Adipocyte (in vitro differentiated cells): ENCODE measurements at regions not wholly inside any gene's neighbourhood (a gene's known extent, or its start where the extent isn't known, plus 50 kb on each side); places are given as distances from the start of the nearest gene placed in this dataset.

ENCODE experiments used
- DNase-seq: peaks from one replicate; pipeline ENCODE4 v3.0.0-alpha.2; 2015; ENCODE audit warnings: low read depth
- H3K27me3 ChIP-seq: replicated peaks from 2 replicates; pipeline ENCODE4 v1.7.0; 2013; ENCODE audit warnings: mild to moderate bottlenecking, low read length, moderate library complexity; ENCODE audit not compliant: control insufficient read depth, insufficient read depth
- H3K36me3 ChIP-seq: 2 replicates; pipeline ENCODE4 v1.7.0; 2013; ENCODE audit warnings: low read length, mild to moderate bottlenecking, moderate library complexity; ENCODE audit not compliant: control insufficient read depth, insufficient read depth, severe bottlenecking
- H3K4me1 ChIP-seq: 2 replicates; pipeline ENCODE4 v1.7.0; 2013; ENCODE audit warnings: mild to moderate bottlenecking, low read length, moderate library complexity; ENCODE audit not compliant: control insufficient read depth, insufficient read depth
- H3K4me3 ChIP-seq: 2 replicates; pipeline ENCODE4 v1.7.0; 2013; ENCODE audit warnings: mild to moderate bottlenecking, low read length, moderate library complexity
- H3K9ac ChIP-seq: 2 replicates; pipeline ENCODE4 v1.7.0; 2013; ENCODE audit warnings: mild to moderate bottlenecking, low read length, moderate library complexity
- H3K9me3 ChIP-seq: 2 replicates; pipeline ENCODE4 v1.7.0; 2013; ENCODE audit warnings: mild to moderate bottlenecking, low read length, moderate library complexity; ENCODE audit not compliant: control insufficient read depth

GRCh38 chr2:13104723-13105122, 388.0 kb downstream of the TRIB2 start:
- H3K27me3 ChIP-seq: no peaks in the 10 kb centered on the region
- no peak overlapping the region for H3K9ac ChIP-seq
- no peak overlapping the region for H3K4me3 ChIP-seq
- DNase-seq: no peak
- no peaks in the 10 kb centered on the region for H3K36me3 ChIP-seq
- no peaks in the 10 kb centered on the region for H3K4me1 ChIP-seq
- no peaks in the 10 kb centered on the region for H3K9me3 ChIP-seq

- no peak for DNase-seq
- Histone ChIP-seq H3K36me3 (no peaks in the 10 kb centered on the region), H3K27me3 (no peaks in the 10 kb centered on the region), H3K4me1 (no peaks in the 10 kb centered on the region), H3K9ac (no peak overlapping the region), H3K9me3 (peaks cover under 1% of the 10 kb centered on the region), H3K4me3 (no peak overlapping the region)
These were observed 389.6 kb downstream of the TRIB2 start for GRCh38 chr2:13106302-13106701.

GRCh38 chr2:13109516-13109915, 392.8 kb downstream of the TRIB2 start:
- H3K36me3 ChIP-seq: no peaks in the 10 kb centered on the region
- DNase-seq: no peak
- no peak overlapping the region for H3K4me3 ChIP-seq
- H3K4me1 ChIP-seq: no peaks in the 10 kb centered on the region
- H3K9ac ChIP-seq: no peak overlapping the region
- H3K27me3 ChIP-seq: no peaks in the 10 kb centered on the region
- H3K9me3 ChIP-seq: peaks cover 4% of the 10 kb centered on the region

GRCh38 chr2:13110825-13111224, 394.1 kb downstream of the TRIB2 start:
- no peaks in the 10 kb centered on the region for H3K36me3 ChIP-seq
- no peak overlapping the region for H3K9ac ChIP-seq
- H3K9me3 ChIP-seq: peaks cover 4% of the 10 kb centered on the region
- no peak overlapping the region for H3K4me3 ChIP-seq
- no peaks in the 10 kb centered on the region for H3K4me1 ChIP-seq
- H3K27me3 ChIP-seq: no peaks in the 10 kb centered on the region
- no peak for DNase-seq

- DNase-seq: no peak
- H3K9me3 ChIP-seq: peaks cover 4% of the 10 kb centered on the region
- H3K4me3 ChIP-seq: no peak overlapping the region
- no peak overlapping the region for H3K9ac ChIP-seq
- no peaks in the 10 kb centered on the region for H3K4me1 ChIP-seq
- no peaks in the 10 kb centered on the region for H3K27me3 ChIP-seq
- H3K36me3 ChIP-seq: no peaks in the 10 kb centered on the region
These were observed 396.3 kb downstream of the TRIB2 start for GRCh38 chr2:13113002-13113401.

- H3K4me3 ChIP-seq: no peak overlapping the region
- peaks cover 4% of the 10 kb centered on the region for H3K9me3 ChIP-seq
- no peaks in the 10 kb centered on the region for H3K27me3 ChIP-seq
- H3K9ac ChIP-seq: peak overlapping the region; percentile 16
- no peak for DNase-seq
- H3K4me1 ChIP-seq: no peaks in the 10 kb centered on the region
- no peaks in the 10 kb centered on the region for H3K36me3 ChIP-seq
These were observed 397.7 kb downstream of the TRIB2 start for GRCh38 chr2:13114391-13114790.

- no peak overlapping the region for H3K4me3 ChIP-seq
- H3K9ac ChIP-seq: no peak overlapping the region
- no peak for DNase-seq
- no peaks in the 10 kb centered on the region for H3K4me1 ChIP-seq
- no peaks in the 10 kb centered on the region for H3K27me3 ChIP-seq
- peaks cover 4% of the 10 kb centered on the region for H3K9me3 ChIP-seq
- no peaks in the 10 kb centered on the region for H3K36me3 ChIP-seq
These were observed 398.9 kb downstream of the TRIB2 start for GRCh38 chr2:13115643-13116042.

GRCh38 chr2:13121096-13121495, 404.4 kb downstream of the TRIB2 start:
- H3K9ac ChIP-seq: no peak overlapping the region
- H3K4me3 ChIP-seq: no peak overlapping the region
- no peaks in the 10 kb centered on the region for H3K9me3 ChIP-seq
- no peak for DNase-seq
- no peaks in the 10 kb centered on the region for H3K4me1 ChIP-seq
- H3K27me3 ChIP-seq: no peaks in the 10 kb centered on the region
- no peaks in the 10 kb centered on the region for H3K36me3 ChIP-seq

GRCh38 chr2:13128139-13128538, 411.4 kb downstream of the TRIB2 start:
- Histone ChIP-seq H3K27me3 (no peaks in the 10 kb centered on the region), H3K9me3 (no peaks in the 10 kb centered on the region), H3K36me3 (no peaks in the 10 kb centered on the region), H3K9ac (no peak overlapping the region), H3K4me1 (no peaks in the 10 kb centered on the region), H3K4me3 (no peak overlapping the region)
- no peak for DNase-seq

- H3K4me1 ChIP-seq: no peaks in the 10 kb centered on the region
- no peak for DNase-seq
- H3K27me3 ChIP-seq: no peaks in the 10 kb centered on the region
- H3K36me3 ChIP-seq: no peaks in the 10 kb centered on the region
- no peak overlapping the region for H3K4me3 ChIP-seq
- no peaks in the 10 kb centered on the region for H3K9me3 ChIP-seq
- H3K9ac ChIP-seq: no peak overlapping the region
These were observed 418.6 kb downstream of the TRIB2 start for GRCh38 chr2:13135369-13135768.

- Histone ChIP-seq H3K4me3 (no peak overlapping the region), H3K9me3 (no peaks in the 10 kb centered on the region), H3K27me3 (no peaks in the 10 kb centered on the region), H3K36me3 (no peaks in the 10 kb centered on the region), H3K4me1 (no peaks in the 10 kb centered on the region), H3K9ac (no peak overlapping the region)
- no peak for DNase-seq
These were observed 419.1 kb downstream of the TRIB2 start for GRCh38 chr2:13135856-13136255.

- Histone ChIP-seq H3K36me3 (no peaks in the 10 kb centered on the region), H3K4me1 (no peaks in the 10 kb centered on the region), H3K9ac (no peak overlapping the region), H3K9me3 (no peaks in the 10 kb centered on the region), H3K27me3 (no peaks in the 10 kb centered on the region), H3K4me3 (no peak overlapping the region)
- DNase-seq: no peak
These were observed 420.9 kb downstream of the TRIB2 start for GRCh38 chr2:13137679-13138078.
